OCI-LY7 (cell line): ENCODE measurements at regions not wholly inside any gene's neighbourhood (a gene's known extent, or its start where the extent isn't known, plus 50 kb on each side); places are given as distances from the start of the nearest gene placed in this dataset.

Experiments used
- BruUV-seq: library from RNA; stranded (reverse); fragments of 400-500 nt; replicated peaks from 2 replicates; lab custom pipeline; 2021; lab: Mats Ljungman, UMichigan
- CTCF ChIA-PET: fragments of 300-600 bp; sonication (Branson Sonifier 250); formaldehyde crosslinking; loops from one replicate; lab custom pipeline; 2022; ENCODE audit warnings: antibody characterized with exemption; ENCODE audit not compliant: unreplicated experiment; lab: Charles Lee
- POLR2A ChIA-PET: fragments of 300-600 bp; sonication (Branson Sonifier 250); formaldehyde crosslinking; loops from one replicate; lab custom pipeline; 2022; ENCODE audit warnings: antibody characterized with exemption; lab: Charles Lee
- DNase-seq: peaks from one replicate; pipeline ENCODE4 v3.0.0-alpha.2; 2015; ENCODE audit warnings: low spot score
- H2AFZ ChIP-seq: fragments of 200-600 bp; sonication (generic), shearing (Covaris generic); 2 replicates; pipeline ENCODE4 v1.6.1; 2014; ENCODE audit warnings: mild to moderate bottlenecking, antibody characterized with exemption, low read length, moderate library complexity
- H3K27ac ChIP-seq: fragments of 200-600 bp; sonication (generic); 2 replicates; pipeline ENCODE4 v1.5.1; 2014; ENCODE audit warnings: mixed run types, low read depth, mild to moderate bottlenecking, moderate library complexity, low read length, inconsistent platforms; ENCODE audit not compliant: poor library complexity, severe bottlenecking
- H3K36me3 ChIP-seq: fragments of 200-600 bp; sonication (generic); 2 replicates; pipeline ENCODE4 v1.6.1; 2014; ENCODE audit warnings: mild to moderate bottlenecking, antibody characterized with exemption, low read length, moderate library complexity, mixed read lengths; ENCODE audit not compliant: insufficient read depth
- H3K4me1 ChIP-seq: fragments of 200-600 bp; sonication (generic); 2 replicates; pipeline ENCODE4 v1.5.1; 2014; ENCODE audit warnings: mild to moderate bottlenecking, low read length; ENCODE audit not compliant: insufficient read depth, poor library complexity, severe bottlenecking
- H3K4me2 ChIP-seq: fragments of 200-600 bp; sonication (generic); 2 replicates; pipeline ENCODE4 v1.6.1; 2014; ENCODE audit warnings: mild to moderate bottlenecking, low read length
- H3K4me3 ChIP-seq: fragments of 200-600 bp; sonication (generic); 2 replicates; pipeline ENCODE4 v1.5.1; 2014; ENCODE audit warnings: mild to moderate bottlenecking, low read depth, low read length; ENCODE audit not compliant: poor library complexity, severe bottlenecking
- H3K79me2 ChIP-seq: fragments of 200-600 bp; sonication (generic); 2 replicates; pipeline ENCODE4 v1.6.1; 2016; ENCODE audit warnings: low read depth, mild to moderate bottlenecking, low read length, moderate library complexity, mixed read lengths; ENCODE audit not compliant: insufficient read depth
- H3K9me2 ChIP-seq: fragments of 200-600 bp; sonication (generic); 2 replicates; pipeline ENCODE4 v1.6.1; 2016; ENCODE audit warnings: mild to moderate bottlenecking, low read length, mixed read lengths; ENCODE audit not compliant: insufficient read depth
- H3K9me3 ChIP-seq: fragments of 200-600 bp; sonication (generic); 2 replicates; pipeline ENCODE4 v1.6.1; 2014; ENCODE audit warnings: mild to moderate bottlenecking, mixed run types, low read length, mixed read lengths
- H4K20me1 ChIP-seq: fragments of 200-600 bp; sonication (generic); 2 replicates; pipeline ENCODE4 v1.6.1; 2014; ENCODE audit warnings: mild to moderate bottlenecking, antibody characterized with exemption, low read length, moderate library complexity, mixed read lengths; ENCODE audit not compliant: insufficient read depth
- CTCF ChIP-seq: fragments of 200-600 bp; sonication (generic); conservative IDR thresholded peaks from 2 replicates; pipeline ENCODE4 v1.5.1; 2014; ENCODE audit warnings: mild to moderate bottlenecking, antibody characterized with exemption, low read length, moderate library complexity, mixed read lengths
- EZH2phosphoT487 ChIP-seq: fragments of 200-600 bp; sonication (generic); IDR thresholded peaks from 2 replicates; pipeline ENCODE4 v1.6.1; 2018; ENCODE audit warnings: low read depth, borderline replicate concordance, mild to moderate bottlenecking, mixed run types, antibody characterized with exemption, low read length, moderate library complexity, mixed read lengths
- intact Hi-C: fragments of 100-400 bp; cut with micrococcal nuclease; formaldehyde crosslinking; loops from one replicate; pipeline ENCODE4 v1.10.0; 2022; ENCODE audit not compliant: unreplicated experiment

DNA sequence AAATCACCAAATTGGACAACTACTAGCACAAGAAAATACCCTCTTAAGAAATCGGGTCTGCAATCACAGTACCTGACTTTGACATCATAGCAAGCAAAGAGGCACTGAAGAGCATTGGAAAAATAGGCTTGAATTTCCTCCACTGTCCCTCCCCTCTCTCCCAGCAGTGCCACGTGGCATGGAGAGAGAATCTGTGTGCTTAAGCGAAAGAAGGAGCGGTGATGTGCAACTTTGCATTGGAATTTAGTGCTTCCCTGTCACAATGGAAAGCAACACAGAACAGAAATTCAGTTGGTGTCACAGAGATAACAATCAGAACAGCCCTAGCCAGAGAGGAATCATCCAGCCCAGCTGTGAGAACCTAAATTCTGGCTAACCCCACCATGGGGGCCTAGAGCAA lies 207.5 kb upstream of the SLITRK3 start:
- CTCF ChIA-PET, result no interaction called here
- H3K27ac ChIP-seq, result no peak overlapping the region
- H3K36me3 ChIP-seq, result no peaks in the 10 kb centered on the region

DNA sequence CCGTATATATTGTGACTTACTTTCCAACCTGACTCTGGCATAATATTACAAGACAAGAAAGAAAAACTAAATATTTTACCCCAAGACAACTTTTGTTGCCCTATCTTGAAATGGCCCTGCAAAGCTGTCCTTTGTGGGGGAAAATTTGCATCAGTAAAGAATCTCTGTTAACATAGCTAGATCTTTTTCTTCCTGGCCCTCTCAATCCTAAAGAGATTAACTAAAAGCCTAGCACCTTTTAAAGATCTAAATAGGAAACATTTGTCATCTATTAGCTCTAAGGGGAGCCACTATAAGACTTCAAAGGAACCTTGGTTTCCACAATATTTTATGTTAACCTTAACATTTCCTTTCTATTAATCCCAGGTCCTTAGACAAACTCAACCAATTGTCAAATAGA lies 199.0 kb upstream of the SLITRK3 start:
- Histone ChIP-seq H3K9me2 (no peaks in the 10 kb centered on the region), H3K27ac (no peak overlapping the region), H3K9me3 (no peaks in the 10 kb centered on the region), H3K4me2 (no peak overlapping the region), H3K36me3 (no peaks in the 10 kb centered on the region), H2AFZ (no peak overlapping the region), H3K79me2 (no peaks in the 10 kb centered on the region), H4K20me1 (no peaks in the 10 kb centered on the region), H3K4me1 (no peaks in the 10 kb centered on the region), H3K4me3 (no peak overlapping the region)
- ChIA-PET CTCF (no interaction called here), POLR2A (no interaction called here)
- TF ChIP-seq EZH2phosphoT487, result no peak
- TF ChIP-seq CTCF, result no peak
- BruUV-seq, result no TSS peak
- intact Hi-C loops, result no loop called here
- no peak for DNase-seq

More for the DNA sequence above, 207.5 kb upstream of the SLITRK3 start:
- intact Hi-C loops, result no loop called here
- Histone ChIP-seq H3K9me2 (no peaks in the 10 kb centered on the region), H4K20me1 (no peaks in the 10 kb centered on the region), H3K4me1 (no peaks in the 10 kb centered on the region), H3K9me3 (no peaks in the 10 kb centered on the region), H3K4me3 (no peak overlapping the region), H3K79me2 (no peaks in the 10 kb centered on the region), H2AFZ (no peak overlapping the region), H3K4me2 (no peak overlapping the region)
- no peak for TF ChIP-seq CTCF
- no peak for TF ChIP-seq EZH2phosphoT487
- no peak for DNase-seq
- POLR2A ChIA-PET, result no interaction called here
- no TSS peak for BruUV-seq

DNA sequence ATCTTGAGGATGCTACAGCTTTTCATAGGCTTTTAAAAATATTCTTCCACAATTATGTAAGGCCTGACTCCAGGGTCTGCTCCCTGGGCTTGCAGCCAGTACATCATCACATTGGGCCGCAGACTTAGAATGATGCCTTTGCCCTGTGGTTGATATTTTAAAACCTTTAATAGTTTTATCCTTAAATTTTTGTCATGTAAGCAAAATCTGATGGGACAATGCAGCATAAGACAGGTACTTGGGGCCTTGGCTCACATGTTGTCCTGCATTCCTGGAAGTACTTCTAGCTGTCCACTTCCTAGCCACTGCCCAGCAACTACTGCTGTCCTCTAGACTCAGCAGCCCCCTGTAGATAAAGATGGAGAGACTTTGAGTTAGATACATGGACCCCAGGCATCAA lies 197.3 kb upstream of the SLITRK3 start:
- no peaks in the 10 kb centered on the region for H3K9me2 ChIP-seq
- TF ChIP-seq EZH2phosphoT487 (no peak), CTCF (no peak)
- H4K20me1 ChIP-seq, result no peaks in the 10 kb centered on the region
- H3K4me2 ChIP-seq, result no peak overlapping the region
- no peaks in the 10 kb centered on the region for H3K4me1 ChIP-seq
- H3K79me2 ChIP-seq, result no peaks in the 10 kb centered on the region
- BruUV-seq, result no TSS peak
- H3K9me3 ChIP-seq, result no peaks in the 10 kb centered on the region
- no peak overlapping the region for H2AFZ ChIP-seq
- no peak for DNase-seq
- ChIA-PET POLR2A (interaction anchor here (0.6 kb wide), 1 partner anchor 1637 kb away, joined by 3 read pairs; no protein-coding TSS in a partner anchor), CTCF (no interaction called here)
- no peaks in the 10 kb centered on the region for H3K36me3 ChIP-seq
- H3K27ac ChIP-seq, result no peak overlapping the region
- intact Hi-C loops, result no loop called here
- no peak overlapping the region for H3K4me3 ChIP-seq
